Type B pancreatic cell (in vitro differentiated cells): ENCODE measurements at regions not wholly inside any gene's neighbourhood (a gene's known extent, or its start where the extent isn't known, plus 50 kb on each side); places are given as distances from the start of the nearest gene placed in this dataset.

Source experiments
- DNase-seq: peaks from one replicate; pipeline ENCODE4 v3.0.0; 2021; ENCODE audit warnings: mixed read lengths; ENCODE audit not compliant: unreplicated experiment; ENCODE audit errors: extremely low spot score
- H3K27ac Mint-ChIP-seq: 2 replicates; pipeline ENCODE4 v1.8.0; 2021; ENCODE audit warnings: mild to moderate bottlenecking, mixed read lengths
- H3K27me3 Mint-ChIP-seq: 2 replicates; pipeline ENCODE4 v1.8.0; 2021; ENCODE audit warnings: mixed read lengths
- H3K36me3 Mint-ChIP-seq: 2 replicates; pipeline ENCODE4 v1.8.0; 2021; ENCODE audit warnings: mixed read lengths
- H3K4me1 Mint-ChIP-seq: one replicate; pipeline ENCODE4 v1.8.0; 2021; ENCODE audit warnings: mixed read lengths; ENCODE audit not compliant: unreplicated experiment
- H3K4me3 Mint-ChIP-seq: 2 replicates; pipeline ENCODE4 v1.8.0; 2021; ENCODE audit warnings: mild to moderate bottlenecking, mixed read lengths
- H3K9me3 Mint-ChIP-seq: 2 replicates; pipeline ENCODE4 v1.8.0; 2021; ENCODE audit warnings: mixed read lengths
- CTCF ChIP-seq: fragments of 200-600 bp; sonication (generic); conservative IDR thresholded peaks from 2 replicates; pipeline ENCODE4 v1.5.0; 2021; ENCODE audit warnings: antibody characterized with exemption, mild to moderate bottlenecking

GRCh38 chr6:87791029-87791428, 89.0 kb upstream of the AKIRIN2 start:
- Mint-ChIP-seq H3K27me3 (no peaks in the 10 kb centered on the region), H3K9me3 (no peaks in the 10 kb centered on the region), H3K36me3 (no peaks in the 10 kb centered on the region), H3K4me3 (no peak overlapping the region), H3K27ac (no peak overlapping the region), H3K4me1 (peaks cover 22% of the 10 kb centered on the region)
- no peak for TF ChIP-seq CTCF
- no peak for DNase-seq

GRCh38 chr6:87789900-87790290, 87.9 kb upstream of the AKIRIN2 start:
- Mint-ChIP-seq H3K9me3 (no peaks in the 10 kb centered on the region), H3K4me3 (no peak overlapping the region), H3K36me3 (no peaks in the 10 kb centered on the region), H3K4me1 (peaks cover 22% of the 10 kb centered on the region), H3K27ac (no peak overlapping the region), H3K27me3 (no peaks in the 10 kb centered on the region)
- no peak for DNase-seq
- TF ChIP-seq CTCF = no peak

- peaks cover 22% of the 10 kb centered on the region for H3K4me1 Mint-ChIP-seq
- H3K27me3 Mint-ChIP-seq = no peaks in the 10 kb centered on the region
- no peak for TF ChIP-seq CTCF
- peak overlapping the region; percentile 51 for H3K4me3 Mint-ChIP-seq
- H3K9me3 Mint-ChIP-seq = no peaks in the 10 kb centered on the region
- H3K27ac Mint-ChIP-seq = peak overlapping the region; percentile 74
- no peak for DNase-seq
- no peaks in the 10 kb centered on the region for H3K36me3 Mint-ChIP-seq
Observed at GRCh38 chr6:87789198-87789899, 87.3 kb upstream of the AKIRIN2 start.

GRCh38 chr6:87788141-87788540, 86.1 kb upstream of the AKIRIN2 start:
- no peaks in the 10 kb centered on the region for H3K9me3 Mint-ChIP-seq
- no peak overlapping the region for H3K4me3 Mint-ChIP-seq
- no peak overlapping the region for H3K27ac Mint-ChIP-seq
- H3K36me3 Mint-ChIP-seq = no peaks in the 10 kb centered on the region
- no peak for TF ChIP-seq CTCF
- H3K4me1 Mint-ChIP-seq = peaks cover 22% of the 10 kb centered on the region
- no peak for DNase-seq
- no peaks in the 10 kb centered on the region for H3K27me3 Mint-ChIP-seq

- Mint-ChIP-seq H3K36me3 (no peaks in the 10 kb centered on the region), H3K9me3 (no peaks in the 10 kb centered on the region), H3K4me1 (peaks cover 17% of the 10 kb centered on the region), H3K27me3 (no peaks in the 10 kb centered on the region), H3K27ac (no peak overlapping the region), H3K4me3 (no peak overlapping the region)
- no peak for DNase-seq
- TF ChIP-seq CTCF = no peak
Observed at GRCh38 chr6:87785229-87785862, 83.3 kb upstream of the AKIRIN2 start.
